Central memory CD4-positive, alpha-beta T cell (primary cell): ENCODE measurements at regions not wholly inside any gene's neighbourhood (a gene's known extent, or its start where the extent isn't known, plus 50 kb on each side); places are given as distances from the start of the nearest gene placed in this dataset.
A peak's percentile ranks its signal among the peaks of the same experiment; 100 is the strongest.
"Not testable (repeated sequence)": the region's sequence is repeated elsewhere in the genome, so short reads cannot be mapped to it uniquely, and the experiment has no call there.

Source experiments
- DNase-seq: peaks from one replicate; pipeline ENCODE4 v3.0.0; 2022

DNA sequence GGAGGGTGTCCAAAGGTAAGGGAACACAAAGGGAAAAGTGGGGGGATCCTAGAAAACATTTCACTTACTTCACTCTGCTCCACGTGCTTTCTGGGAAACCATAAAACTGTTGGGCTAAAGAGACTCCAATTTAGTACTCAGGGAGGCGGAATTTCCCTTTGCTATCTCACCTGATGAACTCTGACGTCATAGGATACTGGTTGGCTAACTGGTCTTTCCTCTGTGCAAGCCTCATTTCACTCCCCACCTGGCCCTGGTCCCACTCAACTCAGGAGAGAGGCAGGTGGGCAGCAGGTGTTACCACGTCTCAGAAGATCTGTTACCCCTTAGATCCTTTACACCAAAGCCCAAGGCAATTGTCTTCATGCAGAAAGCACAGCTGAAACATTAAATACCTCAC is 51.8 kb upstream of the PMAIP1 start:
- DNase-seq = no peak

DNA sequence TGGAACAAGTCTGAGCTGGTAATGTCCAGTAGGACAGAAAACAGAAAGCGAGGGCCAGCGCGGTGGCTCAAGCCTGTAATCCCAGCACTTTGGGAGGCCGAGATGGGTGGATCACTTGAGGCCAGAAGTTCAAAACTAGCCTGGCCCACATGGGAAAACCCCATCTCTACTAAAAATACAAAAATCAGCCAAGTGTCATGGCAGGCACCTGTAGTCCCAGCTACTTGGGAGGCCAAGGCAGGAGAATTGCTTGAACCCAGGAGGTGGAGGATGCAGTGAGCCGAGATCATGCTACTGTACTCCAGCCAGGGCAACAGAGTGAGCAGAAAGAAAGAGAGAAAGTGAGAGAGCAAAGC is 52.3 kb upstream of the PMAIP1 start:
- not testable (repeated sequence) for DNase-seq

DNA sequence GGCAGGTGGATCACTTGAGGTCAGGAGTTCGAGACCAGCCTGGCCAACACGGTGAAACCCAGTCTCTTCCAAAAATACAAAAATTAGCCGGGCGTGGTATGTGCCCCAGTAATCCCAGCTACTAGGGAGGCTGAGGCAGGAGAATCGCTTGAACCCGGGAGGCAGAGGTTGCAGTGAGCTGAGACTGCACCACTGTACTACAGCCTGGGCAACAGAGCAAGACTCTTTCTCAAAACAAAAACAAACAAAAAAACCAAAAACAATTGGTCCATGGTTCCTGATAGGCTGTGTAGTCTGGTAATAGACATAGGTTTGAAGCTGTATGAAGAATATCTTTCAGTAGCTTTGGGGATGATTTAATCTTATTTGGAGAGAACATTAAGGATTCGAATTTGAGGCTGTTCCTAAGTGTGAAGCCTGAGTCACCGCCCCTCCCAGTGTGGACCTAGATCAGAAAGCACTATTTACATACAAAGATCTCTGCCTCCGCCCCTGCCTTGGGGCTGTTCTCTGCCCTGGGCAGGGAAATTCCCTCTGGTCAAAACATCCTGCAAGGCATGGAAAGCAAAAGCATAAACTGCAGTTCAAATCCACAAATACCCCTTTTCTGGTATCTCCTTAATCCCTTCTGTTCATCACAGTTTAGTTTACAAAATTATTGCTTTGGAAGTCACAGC is 52.8 kb upstream of the PMAIP1 start:
- no peak for DNase-seq

DNA sequence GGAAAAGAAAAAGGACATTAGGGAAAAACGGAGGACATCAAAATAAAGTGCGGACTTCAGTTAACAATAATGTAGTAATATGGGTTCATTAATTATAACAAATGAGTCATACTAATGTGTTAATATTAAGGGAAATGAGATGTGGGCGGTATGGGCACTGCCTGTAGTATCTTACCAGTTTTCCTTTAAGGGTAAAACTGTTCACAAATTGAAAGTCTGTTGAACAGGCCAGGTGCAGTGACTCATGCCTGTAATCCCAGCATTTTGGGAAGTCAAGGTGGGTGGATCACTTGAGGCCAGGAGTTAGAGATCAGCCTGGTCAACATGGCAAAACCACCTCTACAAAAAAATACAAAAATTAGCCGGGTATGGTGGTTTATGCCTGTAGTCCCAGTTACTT is 56.8 kb upstream of the PMAIP1 start:
- no peak for DNase-seq

DNA sequence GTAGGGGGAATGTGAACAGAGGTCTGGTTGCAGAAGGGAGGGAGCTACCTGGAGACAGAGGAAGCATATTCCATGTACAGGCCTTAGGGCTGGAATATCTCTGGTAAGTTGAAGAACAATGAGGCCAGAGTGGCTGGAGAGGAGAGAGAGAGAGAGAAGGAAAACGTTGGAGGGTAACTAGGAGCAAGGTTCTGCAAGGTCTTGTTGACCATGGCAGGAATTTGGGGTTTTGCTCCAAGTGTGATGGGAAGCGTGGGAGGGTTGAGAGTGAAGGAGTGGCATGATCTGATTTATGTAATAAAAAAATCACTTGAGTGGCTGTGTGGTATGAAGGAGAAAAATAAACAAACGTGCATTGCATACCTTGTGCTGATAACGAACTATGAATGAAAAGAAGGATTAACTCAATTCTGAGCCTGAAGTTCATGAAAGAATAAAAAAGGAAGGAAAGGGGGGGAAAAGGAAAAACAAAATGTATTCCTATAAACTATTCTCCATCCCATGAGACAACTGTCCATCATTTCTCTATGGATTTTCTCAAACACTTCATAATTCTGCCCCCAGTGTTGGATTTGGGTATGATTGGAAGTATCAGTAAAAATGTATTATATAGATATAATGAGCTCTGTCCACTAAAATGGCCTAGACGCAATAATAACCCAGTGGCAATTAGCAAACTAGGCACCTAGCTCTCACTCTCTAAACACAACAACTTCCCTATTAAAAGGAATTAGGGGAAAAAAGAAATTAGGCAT is 59.7 kb upstream of the PMAIP1 start:
- DNase-seq = no peak

DNA sequence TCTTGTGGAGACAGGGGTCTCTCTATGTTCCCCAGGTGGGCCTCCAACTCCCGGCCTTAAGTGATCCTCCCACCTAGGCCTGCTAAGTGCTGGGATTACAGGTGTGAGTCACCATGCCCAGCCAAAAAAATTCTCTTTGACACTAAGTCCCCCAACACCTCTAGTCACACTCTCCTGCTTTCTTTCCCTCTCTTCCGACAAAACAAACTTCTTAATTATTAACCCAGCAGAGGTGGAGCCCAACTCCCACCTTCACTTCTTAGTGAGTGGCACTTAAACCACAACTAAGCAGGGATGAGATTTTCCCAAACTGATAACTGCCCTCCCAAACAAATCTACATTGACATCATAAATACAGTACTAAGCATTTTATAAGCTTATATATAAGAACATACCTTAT is 60.5 kb upstream of the PMAIP1 start:
- DNase-seq = no peak

DNA sequence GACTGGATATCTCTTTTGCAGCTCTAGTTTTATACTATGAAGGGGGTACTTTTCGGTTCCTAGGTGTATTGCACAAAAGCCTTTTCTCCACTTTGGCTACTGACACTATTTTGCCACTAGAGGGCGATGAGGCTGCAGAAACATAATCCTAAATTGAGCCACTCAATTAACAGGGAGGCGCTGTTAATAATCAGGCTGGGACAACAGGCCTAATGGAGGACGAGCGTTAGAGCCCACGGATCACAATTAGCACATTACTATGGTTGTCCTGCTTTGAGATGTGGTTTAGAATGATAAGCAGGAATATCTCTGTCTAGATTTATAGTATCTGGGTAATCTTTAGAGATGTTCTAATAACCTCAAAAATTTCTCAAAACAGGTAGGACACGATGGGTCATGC is 62.2 kb upstream of the PMAIP1 start:
- DNase-seq = peak; percentile 12

DNA sequence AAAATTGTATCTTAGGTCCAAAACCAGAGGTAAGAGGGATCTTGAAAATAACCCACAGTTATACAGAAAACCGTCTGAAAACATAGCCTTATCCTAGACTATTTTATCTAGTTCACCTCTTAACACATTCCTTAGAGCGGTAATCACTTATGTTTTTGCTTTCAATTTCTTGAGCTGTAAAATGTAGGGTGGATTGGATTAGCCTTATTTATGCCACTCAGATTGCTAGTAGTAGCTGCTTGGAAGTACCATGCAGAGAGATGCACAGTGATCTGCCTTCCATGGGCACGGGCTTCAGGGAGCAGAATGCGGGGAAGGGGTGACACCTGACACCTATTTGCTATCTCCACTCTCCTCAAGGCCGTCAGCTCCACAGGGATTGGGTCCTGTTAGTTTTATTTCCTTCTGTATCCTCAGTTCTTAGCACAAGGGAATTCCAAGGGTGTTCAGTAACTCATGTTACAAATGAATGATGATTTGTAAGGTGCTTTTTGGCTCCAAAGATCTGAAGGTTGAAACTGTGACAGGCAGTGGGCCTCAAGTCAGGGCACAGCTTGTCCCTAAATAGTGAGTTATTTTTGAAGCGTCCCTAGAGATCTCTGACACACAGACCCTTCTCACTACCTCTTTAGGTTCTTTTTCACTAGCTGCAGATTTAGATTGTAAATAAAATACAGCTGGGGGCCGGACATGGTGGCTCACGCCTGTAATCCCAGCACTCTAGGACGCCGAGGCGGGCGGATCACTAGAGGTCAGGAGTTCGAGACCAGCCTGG is 64.0 kb upstream of the PMAIP1 start:
- no peak for DNase-seq

DNA sequence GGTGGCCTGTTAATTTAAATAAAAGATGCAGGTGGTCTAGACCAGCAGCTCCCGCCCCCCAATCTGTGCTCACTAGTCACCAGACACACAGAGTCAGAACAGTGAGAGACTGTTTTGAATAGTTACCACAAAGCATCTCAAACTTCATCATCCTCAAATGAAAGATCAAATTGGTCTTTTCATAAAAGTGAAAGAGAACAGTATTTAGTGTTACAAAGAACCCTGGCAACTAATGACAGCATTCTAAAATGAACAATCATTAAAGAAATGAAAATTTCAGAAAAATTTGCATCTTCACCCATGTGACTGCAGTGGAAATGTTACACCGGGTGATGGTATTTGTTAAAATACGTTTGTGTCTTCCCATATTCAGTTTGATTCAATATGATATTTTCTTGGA is 65.5 kb upstream of the PMAIP1 start:
- no peak for DNase-seq

DNA sequence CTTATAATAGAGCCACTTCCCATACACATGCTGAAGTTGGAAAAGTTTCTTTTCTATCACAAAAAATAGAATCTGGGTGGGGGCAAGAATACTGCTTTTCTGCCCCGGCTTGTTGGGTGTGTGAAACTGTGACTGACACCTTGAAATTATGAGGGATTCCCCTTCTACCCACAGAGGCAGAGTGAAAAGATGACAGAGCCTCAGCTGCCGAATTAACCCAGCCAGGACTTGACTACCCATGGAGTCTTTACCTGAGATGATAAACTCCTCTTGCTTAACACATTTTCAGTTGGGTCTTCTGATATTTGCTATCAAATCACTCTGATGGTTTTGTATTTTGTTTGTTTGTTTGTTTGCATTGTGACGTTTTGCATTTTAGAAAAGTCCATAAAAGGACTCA is 66.0 kb upstream of the PMAIP1 start:
- DNase-seq = no peak

DNA sequence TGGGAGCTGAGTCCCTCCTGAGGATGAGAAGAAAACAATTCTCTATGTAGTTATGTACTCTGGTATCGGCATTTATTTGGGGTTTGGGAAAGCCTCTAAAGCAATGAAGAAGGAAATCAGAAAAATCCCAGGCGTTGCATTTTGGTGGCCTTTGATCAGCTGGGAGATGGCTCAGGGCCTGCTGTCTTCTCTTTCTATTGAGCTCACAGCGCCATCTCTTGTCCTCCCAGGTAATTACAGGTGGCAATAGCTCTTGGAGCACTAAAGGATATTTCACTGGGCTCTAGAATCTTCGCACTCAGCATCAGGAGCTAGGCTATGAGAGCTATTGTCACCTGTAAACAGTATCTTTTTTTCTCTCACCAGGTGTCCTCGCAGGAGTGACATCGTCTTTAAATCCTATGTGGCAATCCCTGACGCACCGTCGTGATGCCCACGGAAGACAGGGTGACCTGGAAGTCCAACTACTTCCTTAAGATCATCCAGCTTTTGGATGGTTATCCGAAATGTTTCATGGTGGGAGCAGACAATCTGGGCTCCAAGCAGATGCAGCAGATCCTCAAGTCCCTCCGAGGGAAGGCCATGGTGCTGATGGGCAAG is 76.1 kb upstream of the PMAIP1 start:
- no peak for DNase-seq

DNA sequence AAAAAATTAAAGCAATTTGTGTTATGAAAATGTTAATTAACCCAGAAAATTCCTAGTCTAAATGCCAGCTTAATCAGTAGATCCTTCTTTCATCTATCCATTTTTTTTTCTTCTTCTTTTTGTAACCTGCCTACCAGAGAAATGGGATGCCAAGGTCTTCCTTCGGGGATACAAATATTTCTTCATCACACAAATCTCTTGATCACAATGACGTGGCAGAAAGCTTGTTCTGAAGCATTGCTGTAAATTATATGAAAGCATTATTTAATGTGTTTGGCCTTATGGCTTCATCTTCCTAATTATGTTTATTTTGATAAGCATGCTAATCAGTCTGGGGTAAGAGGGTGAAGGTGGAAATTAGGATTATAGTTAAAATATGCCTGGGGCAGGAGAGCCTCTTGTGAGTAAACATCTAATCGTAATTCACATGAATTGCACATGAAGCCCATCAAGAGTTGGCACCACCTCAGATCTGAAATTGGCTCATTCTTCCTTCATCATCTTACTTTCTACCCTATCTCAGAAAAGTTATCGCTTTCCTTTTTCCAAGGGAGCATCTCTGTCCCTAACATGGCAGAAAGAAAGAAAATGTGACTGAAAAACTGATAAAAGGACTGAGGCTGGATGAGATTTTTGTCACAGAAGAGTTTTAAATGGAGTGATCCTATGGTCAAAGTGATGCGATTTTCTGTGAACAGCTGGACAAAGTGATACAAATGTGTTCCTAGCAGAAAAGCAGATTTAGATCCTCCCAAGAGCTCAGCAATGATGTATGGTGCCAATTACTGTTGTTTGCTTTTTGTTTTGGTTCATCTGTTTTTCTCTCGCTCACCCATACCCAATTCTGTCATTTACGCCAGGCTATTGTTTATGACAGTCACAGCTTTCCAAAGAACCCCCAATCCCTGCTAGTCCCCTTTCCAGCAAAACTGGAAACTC is 76.9 kb upstream of the PMAIP1 start:
- no peak for DNase-seq

DNA sequence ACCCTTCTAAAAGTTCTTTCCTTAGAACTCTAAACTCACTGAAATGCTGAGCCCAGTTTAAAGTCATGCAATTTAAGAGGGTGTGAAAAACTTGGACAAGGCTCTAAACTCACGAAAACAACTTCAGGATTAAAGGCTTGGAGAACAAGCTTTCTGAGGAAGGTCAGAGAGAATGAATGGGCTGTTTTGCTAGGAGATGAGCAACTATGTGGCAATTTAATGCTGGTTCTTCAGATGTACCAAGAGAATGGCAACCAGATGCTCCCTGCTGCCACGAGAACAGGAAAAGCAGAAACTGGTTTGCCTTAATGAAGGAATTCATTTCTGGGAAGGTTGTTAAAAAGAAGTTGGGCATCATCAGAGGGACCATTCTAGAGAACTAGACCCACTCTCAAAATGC is 77.8 kb upstream of the PMAIP1 start:
- DNase-seq = no peak

DNA sequence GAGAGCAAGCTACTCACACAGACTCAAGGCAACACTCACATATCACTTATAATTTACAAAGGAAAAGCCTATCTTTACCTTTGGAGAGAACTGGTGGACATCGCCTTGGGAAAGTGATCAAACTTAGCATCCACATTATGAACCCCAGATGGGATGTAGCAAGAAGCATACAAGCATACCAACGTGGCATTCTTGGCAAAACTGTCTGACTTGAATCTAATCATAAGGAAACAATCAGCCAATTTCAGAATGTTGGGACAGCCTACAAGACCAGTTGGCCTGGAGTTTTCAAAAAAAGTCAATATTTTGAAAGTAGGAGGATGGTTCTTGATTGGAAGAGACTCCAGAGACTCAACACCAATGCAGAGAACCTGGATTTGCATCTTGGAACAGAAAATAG is 79.1 kb upstream of the PMAIP1 start:
- no peak for DNase-seq

DNA sequence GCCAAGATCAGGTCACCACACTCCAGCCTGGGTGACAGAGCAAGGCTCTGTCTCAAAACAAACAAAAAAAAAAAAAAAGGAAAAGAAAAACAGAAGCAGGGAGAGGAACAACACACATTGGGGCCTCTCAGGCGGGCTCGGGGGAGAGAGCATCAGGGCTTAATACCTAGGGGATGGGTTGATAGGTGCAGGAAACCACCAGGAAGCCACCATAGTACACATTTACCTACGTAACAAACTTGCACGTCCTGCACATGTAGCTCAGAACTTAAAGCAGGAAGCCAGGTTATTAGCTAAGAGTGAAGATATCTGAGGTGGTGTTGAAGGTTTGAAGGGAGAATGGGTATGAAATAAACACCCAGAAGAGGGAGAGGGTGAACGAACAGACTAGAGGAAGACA is 81.0 kb upstream of the PMAIP1 start:
- DNase-seq = no peak

DNA sequence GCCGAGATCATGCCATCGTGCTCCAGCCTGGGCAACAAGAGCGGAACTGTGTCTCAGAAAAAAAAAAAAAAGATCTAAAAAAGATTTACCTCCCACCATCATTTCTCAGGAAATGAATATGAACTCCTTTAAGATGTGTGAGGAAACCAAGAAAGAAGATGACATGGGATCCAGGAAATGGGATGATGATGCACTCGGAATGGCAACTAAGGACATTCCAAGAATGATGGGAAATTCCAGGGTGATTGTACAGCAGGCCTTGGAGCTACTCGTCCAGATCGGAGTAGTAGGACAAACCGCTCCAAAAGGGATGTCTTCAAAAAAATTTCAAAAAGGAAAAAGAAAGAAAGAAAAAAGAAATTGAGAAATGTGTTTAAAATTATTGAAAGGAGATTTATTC is 84.9 kb upstream of the PMAIP1 start:
- no peak for DNase-seq

DNA sequence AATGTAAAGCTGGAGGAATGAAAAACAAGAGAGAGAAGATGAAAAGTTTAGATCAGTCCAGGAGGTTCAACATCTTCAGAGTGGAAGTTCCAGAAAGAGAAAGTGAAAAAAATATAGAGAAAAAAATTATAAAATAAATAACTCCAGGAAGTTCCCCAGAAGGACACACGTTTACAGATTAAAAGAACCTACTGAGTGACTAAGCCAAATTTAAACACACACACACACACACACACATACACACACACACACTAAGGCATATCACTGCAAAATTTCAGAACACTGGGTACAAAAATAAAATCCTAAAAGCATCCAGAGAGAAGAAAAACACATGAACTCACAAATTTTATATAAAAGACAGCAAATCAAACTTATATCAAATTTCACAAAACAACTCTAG is 85.9 kb upstream of the PMAIP1 start:
- no peak for DNase-seq

DNA sequence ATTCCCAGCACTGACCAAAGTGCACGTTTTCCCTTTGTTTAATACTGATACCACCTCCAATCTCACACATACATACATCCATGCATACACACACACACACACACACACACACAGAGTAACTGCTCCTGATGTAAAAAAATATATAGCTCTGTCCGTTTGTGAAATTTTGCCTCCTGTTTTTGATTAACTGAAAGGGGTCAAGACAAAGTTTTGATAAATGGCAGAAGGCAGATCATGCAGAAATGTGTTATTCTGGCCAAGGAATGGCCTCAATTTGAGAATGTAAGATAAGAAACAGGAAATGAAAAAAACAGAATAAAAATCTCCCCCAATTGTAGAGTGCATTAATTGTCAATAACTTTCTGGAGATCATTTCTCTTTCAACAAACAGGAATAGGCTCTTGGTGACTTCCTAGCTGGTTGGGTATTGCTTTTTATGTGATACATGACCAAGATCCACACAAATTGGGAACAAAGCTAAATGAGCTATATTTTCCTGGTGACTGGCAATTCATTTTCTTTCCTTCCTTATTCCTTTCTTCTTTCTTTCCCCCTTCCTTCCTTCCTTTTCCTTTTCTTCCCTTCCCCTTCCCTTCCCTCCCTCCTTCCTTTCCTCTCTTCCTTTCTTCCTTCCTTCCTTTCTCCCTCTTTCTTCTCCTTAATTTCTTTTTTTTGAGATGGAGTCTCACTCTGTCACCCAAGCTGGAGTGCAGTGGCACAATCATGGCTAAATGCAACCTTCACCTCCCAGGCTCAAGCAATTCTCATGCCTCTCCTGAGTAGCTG is 88.9 kb upstream of the PMAIP1 start:
- DNase-seq = no peak

DNA sequence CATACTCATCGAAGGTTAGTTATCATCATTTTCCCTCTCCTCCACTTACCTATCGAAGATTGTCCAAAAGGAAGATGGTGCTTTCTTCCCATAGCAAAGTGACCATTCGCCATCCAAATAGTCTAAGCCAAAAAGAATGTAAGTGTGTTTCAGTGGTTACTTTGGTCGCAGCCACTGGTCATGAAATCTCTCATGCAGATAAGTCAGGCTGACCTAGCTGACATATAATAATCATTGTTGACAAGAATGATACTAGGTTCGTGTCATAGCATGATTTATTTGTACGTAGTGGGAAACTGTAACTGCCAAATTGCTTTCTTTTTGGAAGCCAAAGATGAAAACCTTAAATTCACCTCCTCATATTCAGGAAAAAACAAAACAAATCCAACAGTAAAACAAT is 89.6 kb upstream of the PMAIP1 start:
- DNase-seq = no peak

DNA sequence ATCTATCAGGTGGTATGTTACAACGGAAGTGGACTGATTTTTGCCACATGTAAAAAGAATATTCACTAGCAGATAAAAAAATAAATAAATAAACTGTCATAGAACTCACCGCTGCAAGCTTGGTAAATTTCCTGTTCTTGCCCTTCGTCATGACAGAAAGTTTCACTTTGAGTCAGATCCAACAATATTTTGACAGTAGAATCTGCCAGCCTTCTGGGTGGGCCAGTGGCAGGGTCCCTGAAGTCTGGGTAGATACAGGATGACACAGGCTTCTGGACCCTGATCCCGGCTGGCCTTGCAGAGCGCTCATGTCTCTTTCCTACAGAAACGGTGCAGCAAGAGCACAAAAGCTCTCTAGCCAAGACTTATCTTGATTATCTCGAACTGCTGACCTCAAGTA is 97.8 kb upstream of the PMAIP1 start:
- DNase-seq = no peak

DNA sequence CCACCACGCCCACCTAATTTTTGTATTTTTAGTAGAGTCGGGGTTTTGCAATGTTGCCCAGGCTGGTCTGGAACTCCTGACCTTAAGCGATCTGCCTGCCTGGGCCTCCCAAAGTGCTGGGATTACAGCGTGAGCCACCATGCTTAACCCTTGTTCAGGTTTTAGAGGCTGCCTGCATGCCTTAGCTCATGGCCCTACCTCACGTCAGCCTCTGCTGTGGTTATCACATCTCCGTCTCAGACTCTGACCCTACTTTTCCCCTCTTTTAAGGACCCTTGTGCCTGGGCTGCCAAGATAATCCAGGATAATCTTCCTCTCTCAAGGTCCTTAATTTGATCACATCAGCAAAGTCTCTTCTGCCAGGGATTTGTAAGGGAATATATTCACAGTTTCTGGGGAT is 98.2 kb upstream of the PMAIP1 start:
- DNase-seq = no peak

DNA sequence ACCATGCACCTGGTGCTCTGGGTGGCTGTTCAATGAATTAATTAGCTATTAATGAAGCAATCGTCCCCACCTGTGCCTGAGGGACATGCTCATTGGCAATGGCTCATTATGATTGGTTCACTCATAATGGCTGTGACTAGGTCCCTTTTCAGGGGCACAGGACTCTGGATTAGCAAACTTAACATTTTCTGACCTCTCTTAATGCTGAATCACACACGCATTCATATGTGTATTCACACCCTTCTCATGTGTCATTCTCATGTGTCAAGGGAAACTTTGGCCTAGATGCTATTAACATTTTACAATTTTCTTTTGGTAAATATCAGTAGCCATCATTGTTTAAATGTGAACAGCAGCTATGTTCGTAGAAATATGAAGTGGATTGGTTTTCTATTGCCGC is 98.9 kb upstream of the PMAIP1 start:
- no peak for DNase-seq
